WTC11 (cell line): ENCODE measurements at regions not wholly inside any gene's neighbourhood (a gene's known extent, or its start where the extent isn't known, plus 50 kb on each side); places are given as distances from the start of the nearest gene placed in this dataset.

ENCODE experiments used
- GABPB1 ChIP-seq: sonication (generic); formaldehyde crosslinking; IDR thresholded peaks from 2 replicates; pipeline ENCODE4 v1.8.1; 2023; ENCODE audit warnings: mild to moderate bottlenecking, missing genetic modification reagents
- IRF1 ChIP-seq: sonication (generic); formaldehyde crosslinking; IDR thresholded peaks from 2 replicates; pipeline ENCODE4 v1.8.0; 2023; ENCODE audit warnings: missing genetic modification reagents
- TF ChIP-seq, protein P1 (sequence below): sonication (generic); formaldehyde crosslinking; conservative IDR thresholded peaks from 2 replicates; pipeline ENCODE4 v1.8.1; 2022; ENCODE audit warnings: mild to moderate bottlenecking, missing genetic modification reagents
- TF ChIP-seq, protein P2 (sequence below): fragments of 250-450 bp; sonication (Bioruptor Pico); IDR thresholded peaks from 2 replicates; pipeline ENCODE4 v1.9.0; 2021; ENCODE audit warnings: mild to moderate bottlenecking

DNA sequence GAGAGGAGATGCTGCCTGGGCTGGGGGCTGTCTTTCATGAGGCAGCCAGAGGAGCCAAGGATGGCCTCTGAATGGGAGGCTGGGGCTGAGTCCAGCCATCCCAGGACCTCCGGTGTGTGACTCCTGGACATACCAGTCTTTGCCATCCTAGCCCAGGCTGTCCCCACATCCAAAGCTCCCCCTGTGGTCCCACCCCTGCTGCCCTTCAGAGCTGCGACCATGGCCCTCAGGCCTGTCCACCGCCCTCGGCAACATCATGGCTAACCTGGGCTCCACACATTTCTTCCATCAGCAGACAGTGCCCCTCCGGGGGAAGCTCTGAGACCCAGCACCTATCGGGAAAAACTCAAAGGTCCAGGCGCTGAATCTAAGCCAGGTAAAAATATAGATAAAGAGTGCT is 324.4 kb downstream of the MN1 start:
- TF ChIP-seq GABPB1 = no peak
- no peak for TF ChIP-seq IRF1 (CRISPR knock-in tag)
- TF ChIP-seq, protein P1, sequence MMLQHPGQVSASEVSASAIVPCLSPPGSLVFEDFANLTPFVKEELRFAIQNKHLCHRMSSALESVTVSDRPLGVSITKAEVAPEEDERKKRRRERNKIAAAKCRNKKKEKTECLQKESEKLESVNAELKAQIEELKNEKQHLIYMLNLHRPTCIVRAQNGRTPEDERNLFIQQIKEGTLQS (CRISPR knock-in tag) = no peak
- TF ChIP-seq, protein P2, sequence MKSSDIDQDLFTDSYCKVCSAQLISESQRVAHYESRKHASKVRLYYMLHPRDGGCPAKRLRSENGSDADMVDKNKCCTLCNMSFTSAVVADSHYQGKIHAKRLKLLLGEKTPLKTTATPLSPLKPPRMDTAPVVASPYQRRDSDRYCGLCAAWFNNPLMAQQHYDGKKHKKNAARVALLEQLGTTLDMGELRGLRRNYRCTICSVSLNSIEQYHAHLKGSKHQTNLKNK (CRISPR knock-in tag) = no peak
